ENCODE measurements at regions not wholly inside any gene's neighbourhood (a gene's known extent, or its start where the extent isn't known, plus 50 kb on each side); places are given as distances from the start of the nearest gene placed in this dataset.
A peak's percentile ranks its signal among the peaks of the same experiment; 100 is the strongest.

GRCh38 chr6:84434550-84434949, 207.1 kb upstream of the CEP162 start:
- no peaks in the 10 kb centered on the region for H3K4me1 Mint-ChIP-seq (ENCODE audit: unreplicated experiment)
- no peak for TF ChIP-seq CTCF (conservative IDR thresholded peaks at IDR 0.05)
- no peak overlapping the region for H3K27ac Mint-ChIP-seq
- no peaks in the 10 kb centered on the region for H3K9me3 Mint-ChIP-seq
- H3K36me3 Mint-ChIP-seq, result no peaks in the 10 kb centered on the region
- no peak for DNase-seq (ENCODE audit: extremely low spot score, unreplicated experiment)
- H3K4me3 Mint-ChIP-seq, result no peak overlapping the region
- peaks cover 26% of the 10 kb centered on the region for H3K27me3 Mint-ChIP-seq

GRCh38 chr6:84432619-84433018, 205.2 kb upstream of the CEP162 start:
- Mint-ChIP-seq H3K27ac (no peak overlapping the region), H3K36me3 (no peaks in the 10 kb centered on the region), H3K27me3 (peaks cover 44% of the 10 kb centered on the region), H3K4me3 (no peak overlapping the region), H3K4me1 (ENCODE audit: unreplicated experiment) (no peaks in the 10 kb centered on the region), H3K9me3 (no peaks in the 10 kb centered on the region)
- TF ChIP-seq CTCF (conservative IDR thresholded peaks at IDR 0.05), result no peak
- no peak for DNase-seq (ENCODE audit: extremely low spot score, unreplicated experiment)

- peak; percentile 91 for TF ChIP-seq CTCF (conservative IDR thresholded peaks at IDR 0.05)
- Mint-ChIP-seq H3K27me3 (peaks cover 69% of the 10 kb centered on the region), H3K9me3 (no peaks in the 10 kb centered on the region), H3K36me3 (no peaks in the 10 kb centered on the region), H3K27ac (no peak overlapping the region), H3K4me3 (no peak overlapping the region), H3K4me1 (ENCODE audit: unreplicated experiment) (no peaks in the 10 kb centered on the region)
- DNase-seq (ENCODE audit: extremely low spot score, unreplicated experiment), result no peak
Observed at GRCh38 chr6:84428300-84428907, 201.0 kb upstream of the CEP162 start.

GRCh38 chr6:84425971-84426705, 198.7 kb upstream of the CEP162 start:
- peaks cover 76% of the 10 kb centered on the region for H3K27me3 Mint-ChIP-seq

GRCh38 chr6:84424956-84425355, 197.5 kb upstream of the CEP162 start:
- TF ChIP-seq CTCF (conservative IDR thresholded peaks at IDR 0.05), result no peak
- H3K27me3 Mint-ChIP-seq, result peaks cover 81% of the 10 kb centered on the region
- no peaks in the 10 kb centered on the region for H3K9me3 Mint-ChIP-seq
- no peak for DNase-seq (ENCODE audit: extremely low spot score, unreplicated experiment)
- no peaks in the 10 kb centered on the region for H3K4me1 Mint-ChIP-seq (ENCODE audit: unreplicated experiment)
- no peaks in the 10 kb centered on the region for H3K36me3 Mint-ChIP-seq
- no peak overlapping the region for H3K4me3 Mint-ChIP-seq
- H3K27ac Mint-ChIP-seq, result no peak overlapping the region

More at GRCh38 chr6:84425971-84426705, 198.7 kb upstream of the CEP162 start:
- no peak for TF ChIP-seq CTCF (conservative IDR thresholded peaks at IDR 0.05)
- no peak for DNase-seq (ENCODE audit: extremely low spot score, unreplicated experiment)
- H3K4me3 Mint-ChIP-seq, result no peak overlapping the region
- H3K4me1 Mint-ChIP-seq (ENCODE audit: unreplicated experiment), result no peaks in the 10 kb centered on the region
- H3K9me3 Mint-ChIP-seq, result no peaks in the 10 kb centered on the region
- H3K27ac Mint-ChIP-seq, result no peak overlapping the region
- no peaks in the 10 kb centered on the region for H3K36me3 Mint-ChIP-seq

Data from type B pancreatic cell (in vitro differentiated cells).